GM12878 (cell line): ENCODE measurements at regions not wholly inside any gene's neighbourhood (a gene's known extent, or its start where the extent isn't known, plus 50 kb on each side); places are given as distances from the start of the nearest gene placed in this dataset.

ENCODE experiments used
- ATAC-seq: fragments of 200-7000 bp; cut with Tn5 transposase; 3 replicates; pipeline ENCODE4 v1.9.1; 2020; ENCODE audit warnings: mild to moderate bottlenecking, moderate library complexity
- BruUV-seq: library from RNA; stranded (reverse); fragments of 400-500 nt; replicated peaks from 2 replicates; lab custom pipeline; 2021; lab: Mats Ljungman, UMichigan
- CTCF ChIA-PET: fragments of 300-600 bp; sonication (Branson Sonifier 250); formaldehyde crosslinking; extraction: SDS; loops from one replicate; lab custom pipeline; 2021; ENCODE audit warnings: inconsistent platforms; lab: Yijun Ruan, JAX
- POLR2A ChIA-PET: fragments of 350-600 bp; formaldehyde crosslinking; extraction: SDS; loops from one replicate; lab custom pipeline; 2021; ENCODE audit warnings: inconsistent platforms; lab: Charles Lee
- RAD21 ChIA-PET: fragments of 300-600 bp; sonication (Branson Sonifier 250); formaldehyde crosslinking; loops from one replicate; lab custom pipeline; 2023; ENCODE audit warnings: antibody characterized with exemption; ENCODE audit not compliant: unreplicated experiment; lab: Charles Lee
- SMC1A ChIA-PET: fragments of 300-600 bp; sonication (Branson Sonifier 250); formaldehyde crosslinking; loops from one replicate; lab custom pipeline; 2023; ENCODE audit not compliant: unreplicated experiment, uncharacterized antibody; lab: Charles Lee
- DNase-seq: peaks from one replicate; pipeline ENCODE4 v3.0.0-alpha.2; 2011; ENCODE audit warnings: low read depth, low spot score
- FAIRE-seq: peaks from 3 replicates; lab custom pipeline; 2011; peaks lifted over from hg19 to GRCh38; lab: Jason Lieb, UNC
- H2AFZ ChIP-seq: 2 replicates; pipeline ENCODE4 v1.6.0; 2011; ENCODE audit warnings: low read depth, low read length, control low read depth; ENCODE audit not compliant: control insufficient read depth
- H3K27ac ChIP-seq: 2 replicates; pipeline ENCODE4 v1.5.1; 2011; ENCODE audit warnings: control low read depth; ENCODE audit not compliant: control insufficient read depth, insufficient read depth
- H3K27me3 ChIP-seq, 2 experiments: replicated peaks in 1 of 2; 2 replicates each; pipeline versions ENCODE4 v1.6.0 to v1.6.1; 2011; ENCODE audit warnings: low read length in 1 of 2; ENCODE audit not compliant: control insufficient read depth in 2 of 2, insufficient read depth in 2 of 2
- H3K36me3 ChIP-seq, 2 experiments: 2 replicates each; pipeline ENCODE4 v1.5.1; 2011; ENCODE audit warnings: low read length in 1 of 2; ENCODE audit not compliant: control insufficient read depth in 2 of 2, insufficient read depth in 2 of 2
- H3K4me1 ChIP-seq: 2 replicates; pipeline ENCODE4 v1.6.1; 2011; ENCODE audit warnings: mild to moderate bottlenecking, low read length, moderate library complexity, mixed read lengths; ENCODE audit not compliant: control insufficient read depth, insufficient read depth
- H3K4me2 ChIP-seq: 2 replicates; pipeline ENCODE4 v1.6.0; 2011; ENCODE audit warnings: control low read depth; ENCODE audit not compliant: control insufficient read depth, insufficient read depth
- H3K4me3 ChIP-seq: fragments of 200-600 bp; sonication (generic); 2 replicates; pipeline ENCODE4 v1.5.1; 2016
- H3K79me2 ChIP-seq: 2 replicates; pipeline ENCODE4 v1.6.0; 2011; ENCODE audit warnings: low read length; ENCODE audit not compliant: control insufficient read depth, insufficient read depth
- H3K9ac ChIP-seq: 2 replicates; pipeline ENCODE4 v1.8.0; 2011; ENCODE audit warnings: low read length, control low read depth, mixed read lengths; ENCODE audit not compliant: control insufficient read depth, insufficient read depth
- H3K9me3 ChIP-seq: replicated peaks from 3 replicates; pipeline ENCODE4 v1.5.1; 2011; ENCODE audit warnings: mild to moderate bottlenecking, low read length; ENCODE audit not compliant: control insufficient read depth, insufficient read depth
- H4K20me1 ChIP-seq: 2 replicates; pipeline ENCODE4 v1.6.0; 2011; ENCODE audit not compliant: control insufficient read depth, insufficient read depth
- BHLHE40 ChIP-seq, 2 experiments: fragments of 450-650 bp in 1 of 2; IDR thresholded peaks; 2 replicates each; pipeline ENCODE4 v1.6.1; 2011 to 2017; ENCODE audit warnings: low read depth in 2 of 2, borderline replicate concordance in 1 of 2, improper control_type of control experiment in 1 of 2, low read length in 1 of 2, mild to moderate bottlenecking in 1 of 2
- CBX3 ChIP-seq: fragments of 200-600 bp; sonication (generic); IDR thresholded peaks from 2 replicates; pipeline ENCODE4 v1.6.1; 2016; ENCODE audit warnings: low read depth, borderline replicate concordance
- GATAD2B ChIP-seq: fragments of 450-650 bp; conservative IDR thresholded peaks from 2 replicates; pipeline ENCODE4 v1.6.1; 2017; ENCODE audit warnings: low read depth, mild to moderate bottlenecking, moderate library complexity
- HDAC2 ChIP-seq: fragments of 200-600 bp; sonication (generic); IDR thresholded peaks from 2 replicates; pipeline ENCODE4 v1.6.1; 2017
- HDAC6 ChIP-seq: fragments of 200-600 bp; sonication (generic); IDR thresholded peaks from one replicate; pipeline ENCODE4 v1.8.0; 2017; ENCODE audit warnings: antibody characterized with exemption; ENCODE audit not compliant: unreplicated experiment
- IKZF2 ChIP-seq, 2 experiments: fragments of 450-650 bp; IDR thresholded peaks; 2 replicates each; pipeline ENCODE4 v1.6.1; 2017; ENCODE audit warnings: mild to moderate bottlenecking in 2 of 2, moderate library complexity in 2 of 2
- KAT2A ChIP-seq: conservative IDR thresholded peaks from 2 replicates; pipeline ENCODE4 v1.6.1; 2011; ENCODE audit warnings: low read depth, low read length; ENCODE audit not compliant: control insufficient read depth
- MEF2A ChIP-seq: IDR thresholded peaks from 2 replicates; pipeline ENCODE4 v1.6.1; 2011; ENCODE audit warnings: low read depth, mild to moderate bottlenecking, low read length, moderate library complexity; ENCODE audit not compliant: insufficient read depth
- NFXL1 ChIP-seq: fragments of 450-650 bp; IDR thresholded peaks from 2 replicates; pipeline ENCODE4 v1.6.1; 2017; ENCODE audit warnings: antibody characterized with exemption, mild to moderate bottlenecking, borderline replicate concordance
- NFYB ChIP-seq: IDR thresholded peaks from 2 replicates; pipeline ENCODE4 v1.6.1; 2011; ENCODE audit warnings: low read depth, mild to moderate bottlenecking, low read length, improper control_type of control experiment, moderate library complexity; ENCODE audit not compliant: insufficient read depth
- NR2C1 ChIP-seq: fragments of 450-650 bp; IDR thresholded peaks from 2 replicates; pipeline ENCODE4 v1.6.1; 2017; ENCODE audit warnings: antibody characterized with exemption, mild to moderate bottlenecking, moderate library complexity
- POLR2AphosphoS2 ChIP-seq: IDR thresholded peaks from 2 replicates; pipeline ENCODE4 v1.6.1; 2011; ENCODE audit warnings: low read depth, mild to moderate bottlenecking, low read length, improper control_type of control experiment, moderate library complexity
- RBBP5 ChIP-seq: fragments of 200-600 bp; sonication (generic); conservative IDR thresholded peaks from 2 replicates; pipeline ENCODE4 v1.6.1; 2016
- SMAD5 ChIP-seq: IDR thresholded peaks from 2 replicates; pipeline ENCODE4 v1.6.1; 2016; ENCODE audit warnings: antibody characterized with exemption, low read depth
- SRF ChIP-seq, 2 experiments: IDR thresholded peaks; 2 replicates each; pipeline ENCODE4 v1.6.1; 2011; ENCODE audit warnings: low read depth in 2 of 2, low read length in 2 of 2, mild to moderate bottlenecking in 1 of 2, moderate library complexity in 1 of 2
- ZNF207 ChIP-seq: fragments of 450-650 bp; IDR thresholded peaks from 2 replicates; pipeline ENCODE4 v1.6.1; 2014; ENCODE audit warnings: antibody characterized with exemption, mild to moderate bottlenecking, borderline replicate concordance
- ZNF24 ChIP-seq: fragments of 450-650 bp; IDR thresholded peaks from 2 replicates; pipeline ENCODE4 v1.6.1; 2017; ENCODE audit warnings: antibody characterized with exemption, mild to moderate bottlenecking
- ZZZ3 ChIP-seq: IDR thresholded peaks from 2 replicates; pipeline ENCODE4 v1.6.1; 2011; ENCODE audit warnings: low read depth; ENCODE audit not compliant: control insufficient read depth, insufficient read length
- WGBS: methylation state at CpG from one replicate; pipeline ENCODE4 v1.1.6; 2016; ENCODE audit warnings: low lambda C conversion rate; ENCODE audit not compliant: insufficient replicate concordance, insufficient coverage; ENCODE audit errors: missing lambda C conversion rate; 5-methylcytosine and 5-hydroxymethylcytosine counted together
- in situ Hi-C: fragments of 300-500 bp; cut with MboI; formaldehyde crosslinking; loops from 9 replicates; pipeline ENCODE4 v1.14.3; 2018; ENCODE audit warnings: mixed read lengths
- intact Hi-C: fragments of 100-400 bp; cut with micrococcal nuclease; formaldehyde crosslinking; loops from one replicate; pipeline ENCODE4 v1.14.2; 2022; ENCODE audit not compliant: unreplicated experiment
- TF ChIP-seq, protein P1 (sequence below): IDR thresholded peaks from 2 replicates; pipeline ENCODE4 v1.6.1; 2011; ENCODE audit warnings: borderline replicate concordance, low read depth, mild to moderate bottlenecking, moderate library complexity, low read length; ENCODE audit not compliant: insufficient read depth, poor library complexity, severe bottlenecking

GRCh38 chr4:37540486-37540885 is 145.7 kb downstream of the RELL1 start (continued):
- TF ChIP-seq GATAD2B (no peak), KAT2A (no peak), CBX3 (no peak), ZZZ3 (no peak), ZNF24 (no peak)

GRCh38 chr4:37538931-37539330 is 147.2 kb downstream of the RELL1 start:
- DNase-seq (no peak), ATAC-seq (no peak), FAIRE-seq (no peak)
- ChIA-PET CTCF (no interaction called here), RAD21 (no interaction called here), POLR2A (no interaction called here), SMC1A (interaction anchor here (1.3 kb wide), 1 partner anchor 86 kb away, joined by 4 read pairs; no protein-coding TSS in a partner anchor)
- H2AFZ ChIP-seq: no peak overlapping the region
- H3K9ac ChIP-seq: no peak overlapping the region
- TF ChIP-seq MEF2A: no peak
- TF ChIP-seq SMAD5: no peak
- no peak for TF ChIP-seq NFXL1
- no peak for TF ChIP-seq RBBP5
- TF ChIP-seq POLR2AphosphoS2: no peak
- no peak for TF ChIP-seq SRF (IDR thresholded peaks at IDR 0.05; ENCODE audit: low read depth in 2 of 2, low read length in 2 of 2)
- no peak for TF ChIP-seq HDAC6
- no peak for TF ChIP-seq HDAC2
- no peak for TF ChIP-seq NFYB
- TF ChIP-seq BHLHE40 (IDR thresholded peaks at IDR 0.05; ENCODE audit: borderline replicate concordance in 1 of 2, low read depth in 2 of 2, low read length in 1 of 2): no peak
- TF ChIP-seq ZNF207: no peak
- TF ChIP-seq, protein P1, sequence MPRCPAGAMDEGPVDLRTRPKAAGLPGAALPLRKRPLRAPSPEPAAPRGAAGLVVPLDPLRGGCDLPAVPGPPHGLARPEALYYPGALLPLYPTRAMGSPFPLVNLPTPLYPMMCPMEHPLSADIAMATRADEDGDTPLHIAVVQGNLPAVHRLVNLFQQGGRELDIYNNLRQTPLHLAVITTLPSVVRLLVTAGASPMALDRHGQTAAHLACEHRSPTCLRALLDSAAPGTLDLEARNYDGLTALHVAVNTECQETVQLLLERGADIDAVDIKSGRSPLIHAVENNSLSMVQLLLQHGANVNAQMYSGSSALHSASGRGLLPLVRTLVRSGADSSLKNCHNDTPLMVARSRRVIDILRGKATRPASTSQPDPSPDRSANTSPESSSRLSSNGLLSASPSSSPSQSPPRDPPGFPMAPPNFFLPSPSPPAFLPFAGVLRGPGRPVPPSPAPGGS: no peak
- TF ChIP-seq IKZF2 (IDR thresholded peaks at IDR 0.05): no peak
- TF ChIP-seq NR2C1: no peak
- WGBS: 29% methylated on average over 7 of the region's 7 CpGs
- no peaks in the 10 kb centered on the region for H4K20me1 ChIP-seq
- H3K27ac ChIP-seq: no peak overlapping the region
- H3K9me3 ChIP-seq: no peaks in the 10 kb centered on the region
- no TSS peak for BruUV-seq
- no peak overlapping the region for H3K4me2 ChIP-seq
- H3K27me3 ChIP-seq: no peaks in the 10 kb centered on the region; a peak in 1 of 4 replicates
- in situ Hi-C loops: no loop called here
- intact Hi-C loops: no loop called here
- H3K4me3 ChIP-seq: no peak overlapping the region
- H3K4me1 ChIP-seq: no peaks in the 10 kb centered on the region
- H3K36me3 ChIP-seq: no peaks in the 10 kb centered on the region
- H3K79me2 ChIP-seq: no peaks in the 10 kb centered on the region
